GM23338 (cell line): ENCODE measurements at regions not wholly inside any gene's neighbourhood (a gene's known extent, or its start where the extent isn't known, plus 50 kb on each side); places are given as distances from the start of the nearest gene placed in this dataset.

Experiments used
- ATAC-seq: fragments of 200-7000 bp; cut with Tn5 transposase; 3 replicates; pipeline ENCODE4 v1.9.1; 2020
- DNase-seq: peaks from one replicate; pipeline ENCODE4 v3.0.0-alpha.2; 2015; ENCODE audit warnings: low spot score
- H2AFZ ChIP-seq: fragments of 200-600 bp; sonication (generic); 2 replicates; pipeline ENCODE4 v1.8.0; 2016; ENCODE audit warnings: antibody characterized with exemption, mild to moderate bottlenecking, moderate library complexity
- H3F3A ChIP-seq: fragments of 200-600 bp; sonication (generic); replicated peaks from 2 replicates; pipeline ENCODE4 v1.8.0; 2017; ENCODE audit warnings: antibody characterized with exemption, mixed run types, low read depth
- H3K27ac ChIP-seq: fragments of 200-600 bp; sonication (generic); 2 replicates; pipeline ENCODE4 v1.6.1; 2016; ENCODE audit warnings: low read depth
- H3K27me3 ChIP-seq: fragments of 200-600 bp; sonication (generic); 2 replicates; pipeline ENCODE4 v1.8.0; 2016; ENCODE audit warnings: mild to moderate bottlenecking, mixed run types, moderate library complexity; ENCODE audit not compliant: insufficient read depth
- H3K36me3 ChIP-seq: fragments of 200-600 bp; sonication (generic); 2 replicates; pipeline ENCODE4 v1.8.0; 2016; ENCODE audit warnings: mild to moderate bottlenecking; ENCODE audit not compliant: insufficient read depth
- H3K4me1 ChIP-seq: fragments of 200-600 bp; sonication (generic); 2 replicates; pipeline ENCODE4 v1.8.0; 2016; ENCODE audit warnings: mild to moderate bottlenecking, moderate library complexity; ENCODE audit not compliant: insufficient read depth
- H3K4me2 ChIP-seq: fragments of 200-600 bp; sonication (generic); 2 replicates; pipeline ENCODE4 v1.7.1; 2017; ENCODE audit warnings: mixed run types
- H3K4me3 ChIP-seq: fragments of 200-600 bp; sonication (generic); 2 replicates; pipeline ENCODE4 v1.6.1; 2016; ENCODE audit warnings: mixed run types
- H3K79me2 ChIP-seq: fragments of 200-600 bp; sonication (generic); replicated peaks from 2 replicates; pipeline ENCODE4 v1.8.0; 2017; ENCODE audit warnings: mild to moderate bottlenecking; ENCODE audit not compliant: insufficient read depth
- H3K9me2 ChIP-seq: fragments of 200-600 bp; sonication (generic); 2 replicates; pipeline ENCODE4 v1.8.0; 2017; ENCODE audit not compliant: insufficient read depth
- H4K20me1 ChIP-seq: fragments of 200-600 bp; sonication (generic); replicated peaks from 2 replicates; pipeline ENCODE4 v1.8.0; 2017; ENCODE audit warnings: mild to moderate bottlenecking; ENCODE audit not compliant: insufficient read depth
- H3K27ac Mint-ChIP-seq: 2 replicates; pipeline ENCODE4 v1.8.0; 2020; ENCODE audit warnings: inconsistent platforms, mild to moderate bottlenecking, moderate library complexity, mixed read lengths
- H3K27me3 Mint-ChIP-seq: 3 replicates; pipeline ENCODE4 v1.8.0; 2022; ENCODE audit warnings: low read depth, mild to moderate bottlenecking, moderate library complexity, mixed read lengths, inconsistent platforms; ENCODE audit not compliant: insufficient read depth, poor library complexity
- H3K36me3 Mint-ChIP-seq: 3 replicates; pipeline ENCODE4 v1.8.0; 2021; ENCODE audit warnings: low read depth, mild to moderate bottlenecking, inconsistent platforms, moderate library complexity, mixed read lengths
- H3K4me1 Mint-ChIP-seq: 3 replicates; pipeline ENCODE4 v1.8.0; 2020; ENCODE audit warnings: mild to moderate bottlenecking, inconsistent platforms, mixed read lengths
- H3K4me3 Mint-ChIP-seq: 3 replicates; pipeline ENCODE4 v1.8.0; 2021; ENCODE audit warnings: moderate library complexity, mild to moderate bottlenecking, inconsistent platforms, mixed read lengths
- H3K9me3 Mint-ChIP-seq: 3 replicates; pipeline ENCODE4 v1.8.0; 2020; ENCODE audit warnings: moderate library complexity, mild to moderate bottlenecking, inconsistent platforms, mixed read lengths
- CREB1 ChIP-seq: fragments of 250-450 bp; sonication (Bioruptor Pico); IDR thresholded peaks from 2 replicates; pipeline ENCODE4 v1.5.0; 2020; ENCODE audit warnings: low read depth, mild to moderate bottlenecking, moderate library complexity
- CTCF ChIP-seq, 2 experiments: fragments of 200-600 bp in 1 of 2; sonication (generic) in 1 of 2; conservative IDR thresholded peaks; 2 replicates each; pipeline versions ENCODE4 v1.5.1 to v1.6.1; 2016 to 2017; ENCODE audit warnings: antibody characterized with exemption in 2 of 2, low read depth in 2 of 2, mild to moderate bottlenecking in 2 of 2, moderate library complexity in 1 of 2
- ETS1 ChIP-seq: IDR thresholded peaks from 2 replicates; pipeline ENCODE4 v1.6.1; 2016; ENCODE audit warnings: antibody characterized with exemption
- EZH2 ChIP-seq: fragments of 200-600 bp; sonication (generic); IDR thresholded peaks from one replicate; pipeline ENCODE4 v1.8.0; 2017; ENCODE audit warnings: antibody characterized with exemption, mild to moderate bottlenecking, low read depth; ENCODE audit not compliant: unreplicated experiment
- EZH2phosphoT487 ChIP-seq: fragments of 200-600 bp; sonication (generic); IDR thresholded peaks from one replicate; pipeline ENCODE4 v1.8.1; 2018; ENCODE audit warnings: antibody characterized with exemption; ENCODE audit not compliant: unreplicated experiment
- JUNB ChIP-seq: IDR thresholded peaks from one replicate; pipeline ENCODE4 v1.6.1; 2016; ENCODE audit warnings: antibody characterized with exemption; ENCODE audit not compliant: unreplicated experiment
- NANOG ChIP-seq: IDR thresholded peaks from 2 replicates; pipeline ENCODE4 v1.6.1; 2016; ENCODE audit warnings: antibody characterized with exemption, borderline replicate concordance
- POLR2AphosphoS5 ChIP-seq: IDR thresholded peaks from 2 replicates; pipeline ENCODE4 v1.6.1; 2016; ENCODE audit warnings: antibody characterized with exemption, low read depth
- REST ChIP-seq: IDR thresholded peaks from one replicate; pipeline ENCODE4 v1.6.1; 2018; ENCODE audit warnings: antibody characterized with exemption; ENCODE audit not compliant: unreplicated experiment
- STAT1 ChIP-seq: IDR thresholded peaks from one replicate; pipeline ENCODE4 v1.6.1; 2016; ENCODE audit warnings: antibody characterized with exemption; ENCODE audit not compliant: unreplicated experiment
- ZNF114 ChIP-seq: fragments of 250-450 bp; sonication (Bioruptor Pico); IDR thresholded peaks from 2 replicates; pipeline ENCODE4 v1.5.0; 2020; ENCODE audit warnings: mild to moderate bottlenecking, moderate library complexity
- ZNF331 ChIP-seq: fragments of 250-450 bp; sonication (Bioruptor Pico); IDR thresholded peaks from 2 replicates; pipeline ENCODE4 v1.5.0; 2020; ENCODE audit warnings: low read depth, mild to moderate bottlenecking, moderate library complexity
- ZNF462 ChIP-seq: fragments of 250-450 bp; sonication (Bioruptor Pico); IDR thresholded peaks from 2 replicates; pipeline ENCODE4 v1.5.0; 2020; ENCODE audit warnings: mild to moderate bottlenecking, moderate library complexity

- DNase-seq = no peak
- H3K4me1 Mint-ChIP-seq = no peaks in the 10 kb centered on the region; the same call in 2 of the 3 replicates
- TF ChIP-seq ZNF331 (no peak), EZH2phosphoT487 (no peak), ETS1 (no peak), ZNF114 (CRISPR knock-in tag) (no peak), STAT1 (no peak), JUNB (no peak), EZH2 (no peak), POLR2AphosphoS5 (no peak), NANOG (no peak), CREB1 (CRISPR knock-in tag) (no peak), REST (no peak), ZNF462 (CRISPR knock-in tag) (no peak), CTCF (conservative IDR thresholded peaks at IDR 0.05; ENCODE audit: low read depth in 2 of 2) (no peak)
- no peak overlapping the region for H2AFZ ChIP-seq
- no peaks in the 10 kb centered on the region for H3F3A ChIP-seq
- no peaks in the 10 kb centered on the region for H3K27me3 Mint-ChIP-seq
- H3K4me1 ChIP-seq = no peaks in the 10 kb centered on the region
- no peaks in the 10 kb centered on the region for H4K20me1 ChIP-seq
- no peaks in the 10 kb centered on the region for H3K27me3 ChIP-seq
- H3K9me3 Mint-ChIP-seq = no peaks in the 10 kb centered on the region; the same call in 2 of the 3 replicates
- no peaks in the 10 kb centered on the region for H3K36me3 Mint-ChIP-seq
- no peak overlapping the region for H3K27ac Mint-ChIP-seq
- no peak overlapping the region for H3K4me3 Mint-ChIP-seq
- ATAC-seq = no peak
- no peak overlapping the region for H3K4me2 ChIP-seq
- H3K4me3 ChIP-seq = no peak overlapping the region
- H3K27ac ChIP-seq = no peak overlapping the region
- no peaks in the 10 kb centered on the region for H3K9me2 ChIP-seq
- no peaks in the 10 kb centered on the region for H3K79me2 ChIP-seq
- no peaks in the 10 kb centered on the region; the same call in 1 of the 2 replicates for H3K36me3 ChIP-seq
Measured at GRCh38 chr2:22901471-22902179, 483.4 kb upstream of the KLHL29 start.
